GM18868 (cell line): ENCODE measurements at regions not wholly inside any gene's neighbourhood (a gene's known extent, or its start where the extent isn't known, plus 50 kb on each side); places are given as distances from the start of the nearest gene placed in this dataset.
"Not testable (repeated sequence)": the region's sequence is repeated elsewhere in the genome, so short reads cannot be mapped to it uniquely, and the experiment has no call there.

Source experiments
- ATAC-seq: cut with Tn5 transposase; IDR thresholded peaks from one replicate; pipeline ENCODE4 v1.9.1; 2021; ENCODE audit warnings: mild to moderate bottlenecking, moderate library complexity; ENCODE audit not compliant: unreplicated experiment

GRCh38 chr2:45123065-45123464, 113.8 kb upstream of the SIX2 start:
- no peak for ATAC-seq

- no peak for ATAC-seq
Observed at GRCh38 chr2:45121236-45121927, 112.1 kb upstream of the SIX2 start.

- no peak for ATAC-seq
Observed at GRCh38 chr2:45120546-45120945, 111.3 kb upstream of the SIX2 start.

GRCh38 chr2:45119855-45120254, 110.6 kb upstream of the SIX2 start:
- no peak for ATAC-seq

GRCh38 chr2:45119038-45119437, 109.8 kb upstream of the SIX2 start:
- no peak for ATAC-seq

- no peak for ATAC-seq
Observed at GRCh38 chr2:45117383-45117782, 108.1 kb upstream of the SIX2 start.

GRCh38 chr2:45115181-45115580, 105.9 kb upstream of the SIX2 start:
- no peak for ATAC-seq

- no peak for ATAC-seq
Observed at GRCh38 chr2:45114221-45114955, 105.1 kb upstream of the SIX2 start.

- ATAC-seq, result no peak
Observed at GRCh38 chr2:45112750-45113149, 103.5 kb upstream of the SIX2 start.

- no peak for ATAC-seq
Observed at GRCh38 chr2:45105050-45105582, 95.9 kb upstream of the SIX2 start.

- no peak for ATAC-seq
Observed at GRCh38 chr2:45104429-45104828, 95.2 kb upstream of the SIX2 start.

GRCh38 chr2:45103351-45104345, 94.4 kb upstream of the SIX2 start:
- ATAC-seq, result no peak

GRCh38 chr2:45102579-45103117, 93.4 kb upstream of the SIX2 start:
- ATAC-seq, result no peak

- ATAC-seq, result no peak
Observed at GRCh38 chr2:45102141-45102540, 92.9 kb upstream of the SIX2 start.

GRCh38 chr2:45096996-45097395, 87.7 kb upstream of the SIX2 start:
- no peak for ATAC-seq

- not testable (repeated sequence) for ATAC-seq
Observed at GRCh38 chr2:45096038-45096437, 86.8 kb upstream of the SIX2 start.

GRCh38 chr2:45093663-45094062, 84.4 kb upstream of the SIX2 start:
- no peak for ATAC-seq

GRCh38 chr2:45093181-45093580, 83.9 kb upstream of the SIX2 start:
- ATAC-seq, result no peak

- no peak for ATAC-seq
Observed at GRCh38 chr2:45089554-45090261, 80.5 kb upstream of the SIX2 start.

GRCh38 chr2:45085487-45085886, 76.2 kb upstream of the SIX2 start:
- ATAC-seq, result no peak
